SH-SY5Y (cell line): ENCODE measurements at regions not wholly inside any gene's neighbourhood (a gene's known extent, or its start where the extent isn't known, plus 50 kb on each side); places are given as distances from the start of the nearest gene placed in this dataset.

ENCODE experiments used
- GATA2 ChIP-seq: IDR thresholded peaks from 2 replicates; pipeline ENCODE4 v1.6.1; 2011; ENCODE audit warnings: mild to moderate bottlenecking, low read depth, low read length
- GATA3 ChIP-seq: IDR thresholded peaks from 2 replicates; pipeline ENCODE4 v1.6.1; 2011; ENCODE audit warnings: low read depth, mild to moderate bottlenecking, low read length, moderate library complexity

DNA sequence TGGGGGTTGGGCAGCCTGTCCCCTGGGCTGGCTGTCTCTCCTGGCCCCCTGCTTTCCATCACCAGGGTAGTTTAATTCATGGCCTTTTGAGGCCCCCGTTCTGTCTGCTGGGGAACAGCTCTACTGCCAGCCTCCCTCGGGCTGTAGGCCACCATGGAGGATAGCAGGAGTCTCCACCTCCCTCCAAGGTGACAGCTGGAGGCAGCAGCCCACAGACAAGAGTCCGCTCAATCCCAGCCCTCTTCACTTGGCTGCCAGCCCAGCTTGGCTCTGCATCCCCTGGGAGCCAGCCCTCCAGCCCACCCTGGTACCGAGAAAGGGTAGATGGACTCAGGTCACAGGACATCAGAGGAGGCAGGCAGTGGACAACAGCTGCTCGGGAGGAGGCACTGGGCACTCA is 194.6 kb upstream of the SDK2 start:
- TF ChIP-seq GATA3 (no peak), GATA2 (no peak)
